ENCODE measurements at regions not wholly inside any gene's neighbourhood (a gene's known extent, or its start where the extent isn't known, plus 50 kb on each side); places are given as distances from the start of the nearest gene placed in this dataset.

- DNase-seq: no peak
Observed at GRCh38 chr2:18122544-18123210, 244.2 kb downstream of the KCNS3 start.

- no peak for DNase-seq
Observed at GRCh38 chr2:18119883-18120282, 241.4 kb downstream of the KCNS3 start.

- DNase-seq: no peak
Observed at GRCh38 chr2:18118703-18119102, 240.2 kb downstream of the KCNS3 start.

GRCh38 chr2:18117592-18117991 lies 239.1 kb downstream of the KCNS3 start:
- no peak for DNase-seq

- no peak for DNase-seq
Observed at GRCh38 chr2:18110222-18110621, 231.8 kb downstream of the KCNS3 start.

GRCh38 chr2:18106841-18107240 lies 228.4 kb downstream of the KCNS3 start:
- DNase-seq: no peak

GRCh38 chr2:18105929-18106328 lies 227.5 kb downstream of the KCNS3 start:
- no peak for DNase-seq

- no peak for DNase-seq
Observed at GRCh38 chr2:18104595-18105224, 226.2 kb downstream of the KCNS3 start.

GRCh38 chr2:18096836-18097405 lies 218.5 kb downstream of the KCNS3 start:
- no peak for DNase-seq

GRCh38 chr2:18094277-18094676 lies 215.8 kb downstream of the KCNS3 start:
- no peak for DNase-seq

- DNase-seq: no peak
Observed at GRCh38 chr2:18093196-18093595, 214.7 kb downstream of the KCNS3 start.

GRCh38 chr2:18092760-18093159 lies 214.3 kb downstream of the KCNS3 start:
- no peak for DNase-seq

GRCh38 chr2:18085593-18085992 lies 207.1 kb downstream of the KCNS3 start:
- no peak for DNase-seq

GRCh38 chr2:18084376-18084775 lies 205.9 kb downstream of the KCNS3 start:
- DNase-seq: no peak

GRCh38 chr2:18083806-18084205 lies 205.3 kb downstream of the KCNS3 start:
- no peak for DNase-seq

- DNase-seq: no peak
Observed at GRCh38 chr2:18078216-18078615, 199.7 kb downstream of the KCNS3 start.

GRCh38 chr2:18077704-18078103 lies 199.2 kb downstream of the KCNS3 start:
- DNase-seq: no peak

- DNase-seq: no peak
Observed at GRCh38 chr2:18077231-18077630, 198.8 kb downstream of the KCNS3 start.

- DNase-seq: no peak
Observed at GRCh38 chr2:18074476-18074875, 196.0 kb downstream of the KCNS3 start.

- DNase-seq: no peak
Observed at GRCh38 chr2:18073601-18074000, 195.1 kb downstream of the KCNS3 start.

GRCh38 chr2:18067588-18068384 lies 189.3 kb downstream of the KCNS3 start:
- no peak for DNase-seq

GRCh38 chr2:18066894-18067293 lies 188.4 kb downstream of the KCNS3 start:
- DNase-seq: no peak

- no peak for DNase-seq
Observed at GRCh38 chr2:18066066-18066465, 187.6 kb downstream of the KCNS3 start.

- no peak for DNase-seq
Observed at GRCh38 chr2:18065249-18065648, 186.8 kb downstream of the KCNS3 start.
